ENCODE measurements at regions not wholly inside any gene's neighbourhood (a gene's known extent, or its start where the extent isn't known, plus 50 kb on each side); places are given as distances from the start of the nearest gene placed in this dataset.

GRCh38 chr10:35739998-35740397, 97.9 kb upstream of the FZD8 start:
- DNase-seq (ENCODE audit: low read depth), result no peak

- no peak for DNase-seq (ENCODE audit: low read depth)
Measured at GRCh38 chr10:35735412-35735811, 93.3 kb upstream of the FZD8 start.

DNA sequence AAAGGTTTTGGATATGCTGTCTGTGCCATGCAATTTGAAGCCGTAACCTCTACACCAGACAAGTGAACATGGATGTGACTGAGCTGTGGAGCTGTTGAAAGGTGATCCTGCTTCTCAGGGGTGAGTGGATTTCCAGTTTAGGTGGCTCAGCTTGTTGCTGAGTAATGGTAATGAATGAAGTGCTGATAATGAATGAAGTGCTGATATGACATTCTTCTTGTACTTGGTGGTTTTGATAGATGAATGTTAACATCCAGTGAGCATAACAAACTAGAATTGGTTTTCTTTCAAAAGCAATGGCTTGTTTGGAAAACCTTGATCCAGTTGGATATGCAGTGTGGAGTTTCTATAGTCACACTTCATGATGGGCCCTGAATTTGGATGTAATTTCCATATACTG, 89.7 kb upstream of the FZD8 start:
- DNase-seq (ENCODE audit: low read depth), result no peak

GRCh38 chr10:35728341-35728740, 86.2 kb upstream of the FZD8 start:
- no peak for DNase-seq (ENCODE audit: low read depth)

DNA sequence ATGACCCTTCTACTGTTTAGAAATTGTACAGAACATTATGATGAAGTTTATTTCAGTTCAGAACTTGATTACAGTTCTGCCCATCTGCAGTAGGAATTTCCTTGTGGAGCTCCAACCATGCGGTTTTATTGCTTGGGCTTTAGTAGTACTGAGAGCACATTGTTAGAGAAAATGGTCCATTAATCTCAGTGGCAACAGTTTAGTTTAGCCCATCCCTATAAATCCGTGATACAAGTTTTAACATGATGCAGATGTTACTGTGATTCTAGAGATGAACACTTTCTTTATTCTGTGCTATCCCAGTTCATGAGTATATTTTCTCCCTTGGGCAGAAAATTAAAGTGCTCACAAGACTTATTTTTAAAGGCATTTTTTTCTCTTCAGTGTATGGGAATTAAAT, 84.8 kb upstream of the FZD8 start:
- no peak for DNase-seq (ENCODE audit: low read depth)

DNA sequence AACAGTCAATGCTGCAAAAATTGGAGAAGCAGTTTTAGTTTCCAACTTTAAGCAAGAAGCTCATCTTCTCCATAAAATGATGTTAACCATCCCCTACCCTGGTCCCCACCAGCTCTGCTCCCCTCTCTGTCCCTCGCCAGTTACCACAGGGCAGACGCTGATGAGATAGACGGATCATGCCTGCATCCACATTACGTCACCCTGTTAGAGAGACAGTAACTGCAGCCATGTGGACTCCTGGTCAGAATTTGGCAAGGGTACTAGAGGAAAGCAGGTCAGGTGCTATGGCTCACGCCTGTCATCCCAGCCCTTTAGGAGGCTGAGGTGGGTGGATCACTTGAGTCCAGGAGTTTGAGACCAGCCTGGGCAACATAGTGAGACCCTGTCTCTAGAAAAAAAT, 81.9 kb upstream of the FZD8 start:
- DNase-seq (ENCODE audit: low read depth), result no peak

DNA sequence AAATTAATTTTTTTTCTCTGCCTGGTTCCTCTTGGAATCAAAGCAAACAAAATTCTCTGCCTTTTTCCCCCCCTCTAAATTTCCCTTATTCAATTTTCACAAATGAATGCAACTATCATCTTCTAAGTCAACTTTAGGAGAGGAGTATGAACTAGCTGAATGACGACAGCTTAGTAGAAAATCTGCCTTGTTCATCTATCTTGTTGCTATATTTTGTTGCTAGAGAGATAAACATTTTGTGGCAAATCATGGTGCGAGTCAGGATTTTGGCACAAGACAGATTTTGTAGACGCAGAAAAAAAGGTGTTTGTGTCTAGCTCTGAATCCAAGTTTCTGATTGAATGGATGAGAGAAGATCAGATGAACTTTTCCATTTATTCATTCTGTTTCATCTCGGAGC, 81.0 kb upstream of the FZD8 start:
- DNase-seq (ENCODE audit: low read depth), result no peak

- no peak for DNase-seq (ENCODE audit: low read depth)
Measured at GRCh38 chr10:35722636-35723035, 80.5 kb upstream of the FZD8 start.

DNA sequence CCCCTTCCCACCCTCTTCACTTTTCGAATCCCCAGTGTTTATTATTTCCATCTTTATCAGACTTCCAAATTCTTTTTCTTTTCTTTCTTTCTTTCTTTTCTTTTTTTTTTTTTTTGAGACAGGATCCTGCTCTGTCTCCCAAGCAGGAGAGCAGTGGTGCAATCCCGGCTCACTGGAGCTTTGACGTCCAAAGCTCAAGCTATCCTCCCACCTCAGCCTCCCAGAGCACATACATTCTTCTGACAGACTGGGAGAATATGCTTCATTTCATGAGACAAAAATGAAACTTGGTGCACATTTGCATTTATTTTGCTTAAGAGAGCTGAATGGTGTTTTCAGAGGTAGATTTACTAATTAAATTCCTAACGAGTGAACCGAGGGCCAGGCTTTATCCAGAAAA, 80.1 kb upstream of the FZD8 start:
- DNase-seq (ENCODE audit: low read depth), result no peak

DNA sequence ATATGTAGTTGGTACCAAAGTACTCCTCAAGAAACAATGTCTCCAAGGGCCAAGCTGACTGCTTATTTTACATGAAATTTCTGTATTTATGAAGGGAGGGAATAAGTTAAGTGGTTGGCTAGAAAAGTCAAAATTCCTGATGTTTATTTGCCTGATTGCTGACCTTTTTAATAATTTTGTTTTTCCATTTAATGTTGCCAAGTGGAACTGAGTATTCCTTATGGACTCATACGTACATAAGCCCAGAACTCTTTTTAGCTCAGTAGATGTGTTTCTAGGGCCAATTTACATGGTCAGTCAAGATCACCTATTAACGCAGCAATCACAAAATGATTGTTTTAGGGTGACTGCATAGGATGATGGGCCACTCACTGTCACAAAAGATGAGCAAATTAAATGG, 78.3 kb upstream of the FZD8 start:
- no peak for DNase-seq (ENCODE audit: low read depth)

DNA sequence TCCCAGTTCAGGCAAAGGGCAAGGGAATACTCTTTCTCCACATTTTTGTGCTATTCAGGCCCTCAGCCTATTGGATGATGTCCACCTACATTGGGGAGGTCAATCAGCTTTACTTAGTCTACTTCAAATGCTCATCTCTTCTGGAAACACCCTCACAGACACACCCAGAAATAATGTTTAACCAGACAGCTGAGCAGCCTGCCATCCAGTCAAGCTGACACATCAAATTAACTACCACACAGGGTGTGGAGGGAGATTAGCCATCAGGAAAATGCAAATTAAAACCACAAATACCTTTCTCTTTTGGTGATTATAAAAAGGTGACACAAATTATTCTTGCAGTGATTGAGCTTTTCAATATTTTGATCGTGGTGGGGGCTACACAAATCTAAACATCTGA, 74.7 kb upstream of the FZD8 start:
- DNase-seq (ENCODE audit: low read depth), result no peak

DNA sequence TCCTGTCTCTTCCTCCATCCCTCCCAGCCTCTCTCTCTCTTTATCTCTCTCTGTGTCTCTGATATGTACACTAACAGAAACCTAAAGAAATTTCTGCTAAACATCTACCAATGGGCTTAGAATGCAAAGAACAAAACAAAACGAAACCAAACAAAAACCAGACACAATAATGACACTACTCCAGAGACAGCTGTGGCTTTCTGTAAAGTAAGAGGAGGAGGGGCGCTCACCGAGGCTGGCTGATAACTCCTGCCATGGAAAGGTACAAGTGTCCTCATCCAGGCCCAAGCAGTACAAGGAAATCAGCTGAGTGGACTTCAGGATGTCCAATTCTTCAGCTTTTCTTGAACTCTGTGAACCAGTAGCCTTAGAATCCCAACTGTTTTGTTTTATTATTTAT, 70.4 kb upstream of the FZD8 start:
- no peak for DNase-seq (ENCODE audit: low read depth)

DNA sequence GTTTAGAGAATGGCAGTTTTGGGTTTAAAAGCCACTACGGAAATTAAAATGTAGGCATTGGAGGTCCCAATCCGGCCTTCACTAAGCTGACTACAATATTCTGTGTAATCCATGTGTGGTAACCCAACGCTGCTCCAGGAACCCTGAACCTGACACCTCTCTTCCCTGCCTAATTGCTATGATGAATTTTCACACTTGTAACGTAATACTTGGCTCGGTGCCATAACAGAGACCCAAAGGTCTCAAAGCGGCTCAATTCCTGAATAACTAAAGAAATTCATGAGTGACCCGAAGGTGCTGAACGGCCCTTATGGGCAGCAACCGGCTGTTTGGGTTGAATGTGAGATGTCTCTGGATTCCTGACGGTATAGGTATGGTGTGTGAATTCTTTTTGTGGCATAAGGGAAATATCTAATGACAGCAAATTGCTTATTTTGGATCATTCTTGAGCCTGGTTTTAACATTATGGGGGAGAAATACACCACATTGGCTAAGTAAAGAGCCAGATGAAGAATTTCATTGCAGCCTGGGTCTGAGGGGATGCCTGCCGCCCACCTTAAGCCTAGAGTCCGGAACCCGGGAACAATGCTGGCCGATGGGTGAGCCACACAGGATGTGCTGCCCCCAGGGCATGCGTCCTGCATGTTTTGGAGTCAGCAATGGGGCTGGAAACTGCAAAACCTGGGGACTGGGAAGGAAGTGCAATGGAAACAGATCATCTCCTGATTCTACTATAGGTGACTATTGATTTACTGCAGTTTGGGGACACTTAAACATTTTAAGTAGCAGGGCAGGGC, 69.7 kb upstream of the FZD8 start:
- DNase-seq (ENCODE audit: low read depth), result no peak

GRCh38 chr10:35707642-35708425, 65.7 kb upstream of the FZD8 start:
- no peak for DNase-seq (ENCODE audit: low read depth)

- no peak for DNase-seq (ENCODE audit: low read depth)
Measured at GRCh38 chr10:35706959-35707358, 64.9 kb upstream of the FZD8 start.

DNA sequence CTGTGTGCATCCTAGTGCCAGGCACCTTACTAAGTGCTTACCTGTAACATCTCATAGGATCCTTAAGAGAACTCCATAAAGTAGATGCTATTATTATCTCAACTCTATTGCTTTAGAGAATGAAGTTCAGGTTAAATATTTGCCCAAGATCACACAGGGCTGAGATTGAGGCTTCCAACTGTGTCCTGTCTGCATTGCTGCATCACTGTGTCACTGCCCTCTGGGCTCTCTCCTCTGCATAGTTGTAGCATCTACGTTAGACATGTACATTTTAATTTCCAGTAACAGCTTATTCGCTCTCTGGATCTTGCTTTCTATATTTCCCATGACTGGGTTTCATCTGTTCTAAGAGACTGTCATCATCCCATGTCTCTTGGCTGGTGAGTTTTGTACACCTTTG, 63.6 kb upstream of the FZD8 start:
- DNase-seq (ENCODE audit: low read depth), result no peak

DNA sequence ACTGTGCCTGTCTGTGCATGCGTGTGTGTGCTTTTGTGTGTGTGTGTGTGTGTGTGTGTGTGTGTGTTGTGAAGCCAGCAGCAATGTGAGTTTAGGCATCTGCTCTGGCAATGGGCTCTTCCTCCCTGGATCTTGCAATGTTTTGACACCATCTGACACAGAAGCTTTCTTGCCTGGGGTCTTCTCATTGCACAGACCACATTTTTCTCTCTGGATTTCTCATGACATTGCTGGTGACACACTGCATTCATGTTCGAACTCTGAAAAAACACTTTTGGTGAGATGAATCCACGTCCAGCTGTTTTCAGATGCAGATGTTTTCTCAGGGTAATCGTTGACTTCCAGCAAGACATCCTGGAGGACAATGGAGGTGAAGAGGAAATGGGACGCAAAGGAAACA, 63.0 kb upstream of the FZD8 start:
- DNase-seq (ENCODE audit: low read depth), result no peak

DNA sequence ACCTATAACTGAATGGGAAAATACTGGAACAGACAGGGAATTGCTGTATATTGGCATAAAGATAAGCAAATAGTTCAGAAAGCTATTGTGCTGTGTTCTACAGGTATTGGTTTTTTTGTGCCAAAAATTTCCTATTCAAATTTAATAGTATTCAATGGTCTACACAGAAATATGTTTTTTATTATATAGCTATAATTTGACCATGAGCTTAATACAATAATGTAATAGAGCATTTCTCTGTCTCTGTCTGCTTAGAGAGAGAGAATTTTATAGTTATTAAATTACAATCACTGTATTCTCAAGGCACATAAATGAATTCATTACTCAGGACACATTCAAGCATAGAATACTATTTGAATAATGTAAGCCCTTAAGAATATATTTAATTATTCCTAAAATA, 62.3 kb upstream of the FZD8 start:
- DNase-seq (ENCODE audit: low read depth), result no peak

- DNase-seq (ENCODE audit: low read depth), result no peak
Measured at GRCh38 chr10:35700487-35700882, 58.4 kb upstream of the FZD8 start.

GRCh38 chr10:35699848-35700486, 57.9 kb upstream of the FZD8 start:
- DNase-seq (ENCODE audit: low read depth), result no peak

DNA sequence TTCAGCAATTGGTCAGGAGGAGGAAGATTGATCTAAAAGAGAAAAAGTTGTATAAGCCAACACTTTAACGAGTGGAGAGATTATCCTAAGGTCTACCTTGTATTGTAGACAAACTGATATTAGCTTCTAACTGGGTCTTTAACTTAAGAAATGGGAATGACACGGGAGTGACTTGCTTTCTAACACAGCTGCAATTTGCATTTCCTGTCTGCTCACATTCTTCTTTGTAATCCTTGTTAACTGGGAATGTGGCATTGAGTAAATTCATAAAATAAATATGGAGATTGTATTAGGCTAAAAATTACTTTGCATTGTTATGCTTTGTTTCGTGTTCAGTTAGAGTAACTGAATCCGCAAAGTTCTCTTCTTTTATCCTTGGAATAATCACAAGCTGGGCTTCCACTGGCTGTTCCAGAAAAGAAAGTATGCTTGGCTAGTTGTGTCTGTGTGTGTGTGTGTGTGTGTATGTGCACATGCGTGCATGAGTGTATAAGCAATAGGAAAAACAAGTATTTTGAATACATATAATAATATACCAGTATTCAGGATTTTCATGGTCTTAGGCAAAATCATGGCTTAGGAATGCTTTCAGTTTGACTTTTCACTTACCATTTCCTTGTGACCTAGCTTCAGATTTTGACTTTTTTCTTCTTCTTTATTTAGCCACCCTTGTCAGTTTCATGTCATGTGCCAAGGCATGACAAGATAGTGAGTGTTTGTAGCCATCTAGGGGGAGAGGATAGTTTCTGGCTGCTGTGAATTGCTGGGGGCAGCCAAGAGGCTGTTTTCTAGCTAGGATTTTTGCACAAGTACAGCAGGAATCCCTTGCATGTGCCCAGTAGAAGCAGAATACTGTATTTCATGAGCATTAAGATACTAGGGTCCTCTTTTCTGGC, 54.5 kb upstream of the FZD8 start:
- no peak for DNase-seq (ENCODE audit: low read depth)

DNA sequence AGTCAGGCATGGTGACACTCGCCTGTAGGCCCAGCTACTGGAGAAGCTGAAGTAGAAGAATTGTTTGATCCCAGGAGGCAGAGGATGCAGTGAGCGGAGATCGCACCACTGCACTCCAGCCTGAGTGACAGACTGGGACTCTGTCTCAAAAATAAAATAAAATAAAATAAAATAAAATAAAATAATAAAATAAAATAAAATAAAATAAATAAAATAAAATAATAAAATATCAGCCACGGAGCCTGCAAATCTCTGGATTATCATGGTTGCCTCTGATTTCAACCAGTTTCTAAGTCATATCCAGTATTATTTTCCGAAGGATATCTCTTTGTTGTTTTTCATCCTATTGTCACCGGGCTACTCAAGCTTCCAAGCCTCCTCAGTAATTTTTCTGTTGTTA, 51.7 kb upstream of the FZD8 start:
- DNase-seq (ENCODE audit: low read depth), result no peak

Measured in CMK (cell line).